Smooth muscle cell (in vitro differentiated cells): ENCODE measurements at regions not wholly inside any gene's neighbourhood (a gene's known extent, or its start where the extent isn't known, plus 50 kb on each side); places are given as distances from the start of the nearest gene placed in this dataset.

Experiments used
- DNase-seq: peaks from one replicate; lab custom pipeline; 2025; ENCODE audit not compliant: unreplicated experiment; lab: John Stamatoyannopoulos, UW
- H2AFZ ChIP-seq: fragments of 200-600 bp; sonication (generic); 2 replicates; pipeline ENCODE4 v1.6.0; 2016; ENCODE audit warnings: antibody characterized with exemption, low read depth, mild to moderate bottlenecking
- H3F3A ChIP-seq: fragments of 200-600 bp; sonication (generic); 2 replicates; pipeline ENCODE4 v1.6.0; 2017; ENCODE audit warnings: antibody characterized with exemption, low read depth
- H3K27ac ChIP-seq: fragments of 200-600 bp; sonication (generic); 2 replicates; pipeline ENCODE4 v1.5.1; 2016; ENCODE audit warnings: low read depth, mild to moderate bottlenecking
- H3K27me3 ChIP-seq: fragments of 200-600 bp; sonication (generic); 2 replicates; pipeline ENCODE4 v1.6.1; 2016; ENCODE audit warnings: low read depth, mild to moderate bottlenecking
- H3K36me3 ChIP-seq: fragments of 200-600 bp; sonication (generic); 2 replicates; pipeline ENCODE4 v1.5.1; 2016; ENCODE audit warnings: low read depth
- H3K4me1 ChIP-seq: fragments of 200-600 bp; sonication (generic); 2 replicates; pipeline ENCODE4 v1.5.1; 2016; ENCODE audit warnings: low read depth
- H3K4me2 ChIP-seq: fragments of 200-600 bp; sonication (generic); 2 replicates; pipeline ENCODE4 v1.6.0; 2016; ENCODE audit warnings: mild to moderate bottlenecking
- H3K4me3 ChIP-seq: fragments of 200-600 bp; sonication (generic); 2 replicates; pipeline ENCODE4 v1.5.1; 2016; ENCODE audit warnings: mild to moderate bottlenecking
- H3K79me2 ChIP-seq: fragments of 200-600 bp; sonication (generic); 2 replicates; pipeline ENCODE4 v1.6.0; 2016; ENCODE audit warnings: low read depth, mild to moderate bottlenecking
- H3K9ac ChIP-seq: fragments of 200-600 bp; sonication (generic); 2 replicates; pipeline ENCODE4 v1.6.0; 2016; ENCODE audit warnings: low read depth
- H3K9me3 ChIP-seq: fragments of 200-600 bp; sonication (generic); replicated peaks from 2 replicates; pipeline ENCODE4 v1.5.1; 2016; ENCODE audit warnings: low read depth
- H4K20me1 ChIP-seq: fragments of 200-600 bp; sonication (generic); 2 replicates; pipeline ENCODE4 v1.6.0; 2016; ENCODE audit warnings: low read depth
- WGBS: methylation state at CpG from one replicate; pipeline ENCODE4 v1.1.7; 2016; ENCODE audit warnings: low lambda C conversion rate; 5-methylcytosine and 5-hydroxymethylcytosine counted together
- TF ChIP-seq, protein P1 (sequence below): fragments of 200-600 bp; sonication (generic); IDR thresholded peaks from 2 replicates; pipeline ENCODE4 v1.5.1; 2017; ENCODE audit warnings: borderline replicate concordance, mild to moderate bottlenecking, antibody characterized with exemption; ENCODE audit not compliant: insufficient read depth, poor library complexity, severe bottlenecking

DNA sequence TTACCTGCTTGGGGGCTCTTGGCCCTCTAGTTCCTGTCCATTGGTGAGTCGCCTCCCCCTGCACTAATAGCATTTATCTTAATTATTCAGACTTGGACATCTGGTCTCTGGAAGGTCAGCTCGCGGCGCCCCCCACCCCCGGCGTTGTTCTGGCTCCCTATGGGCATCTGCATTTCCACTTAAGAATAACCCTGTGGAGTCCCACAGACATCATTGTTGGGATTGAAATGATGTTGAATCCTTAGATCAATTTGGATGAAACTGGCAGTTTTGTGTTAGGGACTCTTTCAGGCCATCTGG is 313.8 kb upstream of the HS6ST1 start:
- no peak overlapping the region for H3K9ac ChIP-seq
- no peaks in the 10 kb centered on the region for H3F3A ChIP-seq
- no peak overlapping the region for H3K4me3 ChIP-seq
- H3K9me3 ChIP-seq: no peaks in the 10 kb centered on the region
- H3K27me3 ChIP-seq: no peaks in the 10 kb centered on the region
- DNase-seq: no peak
- 92% methylated on average over 6 of the region's 6 CpGs for WGBS
- H3K79me2 ChIP-seq: no peaks in the 10 kb centered on the region
- TF ChIP-seq, protein P1, sequence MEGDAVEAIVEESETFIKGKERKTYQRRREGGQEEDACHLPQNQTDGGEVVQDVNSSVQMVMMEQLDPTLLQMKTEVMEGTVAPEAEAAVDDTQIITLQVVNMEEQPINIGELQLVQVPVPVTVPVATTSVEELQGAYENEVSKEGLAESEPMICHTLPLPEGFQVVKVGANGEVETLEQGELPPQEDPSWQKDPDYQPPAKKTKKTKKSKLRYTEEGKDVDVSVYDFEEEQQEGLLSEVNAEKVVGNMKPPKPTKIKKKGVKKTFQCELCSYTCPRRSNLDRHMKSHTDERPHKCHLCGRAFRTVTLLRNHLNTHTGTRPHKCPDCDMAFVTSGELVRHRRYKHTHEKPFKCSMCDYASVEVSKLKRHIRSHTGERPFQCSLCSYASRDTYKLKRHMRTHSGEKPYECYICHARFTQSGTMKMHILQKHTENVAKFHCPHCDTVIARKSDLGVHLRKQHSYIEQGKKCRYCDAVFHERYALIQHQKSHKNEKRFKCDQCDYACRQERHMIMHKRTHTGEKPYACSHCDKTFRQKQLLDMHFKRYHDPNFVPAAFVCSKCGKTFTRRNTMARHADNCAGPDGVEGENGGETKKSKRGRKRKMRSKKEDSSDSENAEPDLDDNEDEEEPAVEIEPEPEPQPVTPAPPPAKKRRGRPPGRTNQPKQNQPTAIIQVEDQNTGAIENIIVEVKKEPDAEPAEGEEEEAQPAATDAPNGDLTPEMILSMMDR: no peak
- no peak overlapping the region for H3K4me2 ChIP-seq
- no peaks in the 10 kb centered on the region for H4K20me1 ChIP-seq
- peaks cover 14% of the 10 kb centered on the region for H3K4me1 ChIP-seq
- no peaks in the 10 kb centered on the region for H3K36me3 ChIP-seq
- H2AFZ ChIP-seq: no peak overlapping the region
- H3K27ac ChIP-seq: no peak overlapping the region

- TF ChIP-seq, protein P1: no peak
- peaks cover 25% of the 10 kb centered on the region for H3K4me1 ChIP-seq
- no peak for DNase-seq
- H3K4me2 ChIP-seq: no peak overlapping the region
- H3F3A ChIP-seq: no peaks in the 10 kb centered on the region
- no peak overlapping the region for H2AFZ ChIP-seq
- no peaks in the 10 kb centered on the region for H3K79me2 ChIP-seq
- no peaks in the 10 kb centered on the region for H3K36me3 ChIP-seq
- H4K20me1 ChIP-seq: no peaks in the 10 kb centered on the region
- no peaks in the 10 kb centered on the region for H3K27me3 ChIP-seq
- H3K27ac ChIP-seq: no peak overlapping the region
- no peak overlapping the region for H3K4me3 ChIP-seq
- H3K9me3 ChIP-seq: no peaks in the 10 kb centered on the region
- 82% methylated on average over 3 of the region's 3 CpGs for WGBS
- no peak overlapping the region for H3K9ac ChIP-seq
Observed at GRCh38 chr2:128633501-128633900, 314.8 kb upstream of the HS6ST1 start.

- no peaks in the 10 kb centered on the region for H4K20me1 ChIP-seq
- H2AFZ ChIP-seq: no peak overlapping the region
- H3K79me2 ChIP-seq: no peaks in the 10 kb centered on the region
- H3F3A ChIP-seq: no peaks in the 10 kb centered on the region
- DNase-seq: no peak
- H3K36me3 ChIP-seq: no peaks in the 10 kb centered on the region
- no peaks in the 10 kb centered on the region for H3K27me3 ChIP-seq
- no peak overlapping the region for H3K4me2 ChIP-seq
- H3K4me3 ChIP-seq: no peak overlapping the region
- WGBS: 82% methylated on average over 8 of the region's 8 CpGs
- peaks cover 36% of the 10 kb centered on the region for H3K4me1 ChIP-seq
- H3K9me3 ChIP-seq: no peaks in the 10 kb centered on the region
- H3K27ac ChIP-seq: no peak overlapping the region
- TF ChIP-seq, protein P1: no peak
- H3K9ac ChIP-seq: no peak overlapping the region
Observed at GRCh38 chr2:128635361-128635900, 316.8 kb upstream of the HS6ST1 start.

DNA sequence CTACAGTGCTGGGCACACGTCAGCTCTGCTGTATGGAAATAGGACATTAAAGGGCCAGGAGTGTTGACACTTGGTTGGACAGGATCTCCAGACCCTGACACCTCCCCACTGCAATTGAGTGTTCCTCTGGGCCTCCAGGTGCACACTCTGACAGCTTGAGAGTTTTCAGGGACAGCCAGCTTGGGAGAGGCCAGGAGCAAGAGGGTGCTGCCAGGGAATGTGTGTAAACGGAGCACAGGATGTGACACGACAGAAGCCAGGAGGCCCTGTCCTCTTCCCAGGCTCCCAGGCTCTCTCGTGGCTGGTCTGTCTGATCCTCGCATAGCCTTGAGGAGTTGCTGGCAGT is 318.1 kb upstream of the HS6ST1 start:
- H4K20me1 ChIP-seq: no peaks in the 10 kb centered on the region
- H3K27ac ChIP-seq: no peak overlapping the region
- H2AFZ ChIP-seq: no peak overlapping the region
- TF ChIP-seq, protein P1: no peak
- WGBS: 68% methylated on average over 5 of the region's 5 CpGs
- H3K9me3 ChIP-seq: no peaks in the 10 kb centered on the region
- H3K36me3 ChIP-seq: no peaks in the 10 kb centered on the region
- no peak for DNase-seq
- H3K79me2 ChIP-seq: no peaks in the 10 kb centered on the region
- no peak overlapping the region for H3K9ac ChIP-seq
- H3K4me3 ChIP-seq: no peak overlapping the region
- no peak overlapping the region for H3K4me2 ChIP-seq
- H3F3A ChIP-seq: no peaks in the 10 kb centered on the region
- no peaks in the 10 kb centered on the region for H3K27me3 ChIP-seq
- H3K4me1 ChIP-seq: peaks cover 36% of the 10 kb centered on the region
